ENCODE measurements at regions not wholly inside any gene's neighbourhood (a gene's known extent, or its start where the extent isn't known, plus 50 kb on each side); places are given as distances from the start of the nearest gene placed in this dataset.

DNA sequence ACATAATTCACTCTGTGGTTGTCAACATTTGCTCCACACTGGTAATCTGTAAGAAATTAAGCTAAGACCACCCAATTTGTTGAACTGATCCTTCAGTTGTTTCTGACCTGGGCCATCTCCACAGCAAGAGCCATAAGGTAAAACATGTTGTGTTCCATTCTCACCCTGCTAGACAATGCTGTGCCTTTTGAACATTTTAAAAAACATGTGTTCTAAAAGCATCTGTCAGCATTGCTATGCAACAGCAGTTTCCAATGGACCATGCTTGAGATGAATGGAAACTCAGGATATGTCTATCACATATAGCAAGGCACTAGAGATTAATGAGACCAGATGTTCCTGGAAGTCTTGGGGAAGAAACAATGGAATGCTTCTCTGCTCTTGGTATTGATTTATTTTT lies 455.1 kb upstream of the RGMB start:
- no peak for TF ChIP-seq POLR2A (IDR thresholded peaks at IDR 0.05; ENCODE audit: low read depth)
- TF ChIP-seq, protein P1, sequence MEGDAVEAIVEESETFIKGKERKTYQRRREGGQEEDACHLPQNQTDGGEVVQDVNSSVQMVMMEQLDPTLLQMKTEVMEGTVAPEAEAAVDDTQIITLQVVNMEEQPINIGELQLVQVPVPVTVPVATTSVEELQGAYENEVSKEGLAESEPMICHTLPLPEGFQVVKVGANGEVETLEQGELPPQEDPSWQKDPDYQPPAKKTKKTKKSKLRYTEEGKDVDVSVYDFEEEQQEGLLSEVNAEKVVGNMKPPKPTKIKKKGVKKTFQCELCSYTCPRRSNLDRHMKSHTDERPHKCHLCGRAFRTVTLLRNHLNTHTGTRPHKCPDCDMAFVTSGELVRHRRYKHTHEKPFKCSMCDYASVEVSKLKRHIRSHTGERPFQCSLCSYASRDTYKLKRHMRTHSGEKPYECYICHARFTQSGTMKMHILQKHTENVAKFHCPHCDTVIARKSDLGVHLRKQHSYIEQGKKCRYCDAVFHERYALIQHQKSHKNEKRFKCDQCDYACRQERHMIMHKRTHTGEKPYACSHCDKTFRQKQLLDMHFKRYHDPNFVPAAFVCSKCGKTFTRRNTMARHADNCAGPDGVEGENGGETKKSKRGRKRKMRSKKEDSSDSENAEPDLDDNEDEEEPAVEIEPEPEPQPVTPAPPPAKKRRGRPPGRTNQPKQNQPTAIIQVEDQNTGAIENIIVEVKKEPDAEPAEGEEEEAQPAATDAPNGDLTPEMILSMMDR (IDR thresholded peaks at IDR 0.05): no peak
